ENCODE measurements at regions not wholly inside any gene's neighbourhood (a gene's known extent, or its start where the extent isn't known, plus 50 kb on each side); places are given as distances from the start of the nearest gene placed in this dataset.

DNA sequence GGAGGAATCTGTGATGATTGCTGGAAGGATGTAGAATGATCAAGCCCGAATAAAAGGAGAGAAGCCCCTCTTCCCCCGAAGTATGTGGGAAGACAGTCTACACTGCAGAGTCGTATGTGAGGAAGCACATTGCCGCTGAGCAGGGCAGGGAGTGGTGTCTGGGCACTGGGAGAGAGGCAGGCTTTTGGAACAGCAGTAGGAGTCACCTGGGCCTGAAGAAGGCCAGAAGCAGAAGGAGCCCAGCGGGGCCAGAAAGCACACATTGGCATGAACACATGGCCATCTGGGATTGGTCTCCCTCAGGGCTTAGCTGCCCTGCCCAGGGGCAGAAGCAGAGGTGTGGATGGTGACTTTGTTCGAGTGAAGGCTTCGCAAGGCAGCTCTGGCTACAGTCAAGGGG, 162.8 kb downstream of the ERCC6L2 start:
- no TSS peak for BruUV-seq (replicated peaks)
- no peaks in the 10 kb centered on the region for H3K27me3 ChIP-seq (ENCODE audit: control insufficient read depth in 2 of 2, insufficient read depth in 2 of 2, low read length in 2 of 2)
- TF ChIP-seq MYC (IDR thresholded peaks at IDR 0.05; ENCODE audit: low read depth, low read length) (no peak), POLR2A (IDR thresholded peaks at IDR 0.05; ENCODE audit: low read depth, low read length) (no peak), JUN (IDR thresholded peaks at IDR 0.05; ENCODE audit: borderline replicate concordance, insufficient read depth, insufficient read length, low read depth) (no peak), EZH2 (IDR thresholded peaks at IDR 0.05; ENCODE audit: borderline replicate concordance, low read depth, low read length, severe bottlenecking) (no peak), MAX (IDR thresholded peaks at IDR 0.05; ENCODE audit: insufficient read depth, insufficient read length) (no peak), FOS (IDR thresholded peaks at IDR 0.05; ENCODE audit: borderline replicate concordance, insufficient read depth, low read length) (no peak), GATA2 (IDR thresholded peaks at IDR 0.05; ENCODE audit: insufficient read depth, insufficient read length, low read depth, low read length) (no peak), POLR2AphosphoS5 (IDR thresholded peaks at IDR 0.05; ENCODE audit: insufficient read depth, low read depth, low read length) (no peak)
- TF ChIP-seq, protein P1, sequence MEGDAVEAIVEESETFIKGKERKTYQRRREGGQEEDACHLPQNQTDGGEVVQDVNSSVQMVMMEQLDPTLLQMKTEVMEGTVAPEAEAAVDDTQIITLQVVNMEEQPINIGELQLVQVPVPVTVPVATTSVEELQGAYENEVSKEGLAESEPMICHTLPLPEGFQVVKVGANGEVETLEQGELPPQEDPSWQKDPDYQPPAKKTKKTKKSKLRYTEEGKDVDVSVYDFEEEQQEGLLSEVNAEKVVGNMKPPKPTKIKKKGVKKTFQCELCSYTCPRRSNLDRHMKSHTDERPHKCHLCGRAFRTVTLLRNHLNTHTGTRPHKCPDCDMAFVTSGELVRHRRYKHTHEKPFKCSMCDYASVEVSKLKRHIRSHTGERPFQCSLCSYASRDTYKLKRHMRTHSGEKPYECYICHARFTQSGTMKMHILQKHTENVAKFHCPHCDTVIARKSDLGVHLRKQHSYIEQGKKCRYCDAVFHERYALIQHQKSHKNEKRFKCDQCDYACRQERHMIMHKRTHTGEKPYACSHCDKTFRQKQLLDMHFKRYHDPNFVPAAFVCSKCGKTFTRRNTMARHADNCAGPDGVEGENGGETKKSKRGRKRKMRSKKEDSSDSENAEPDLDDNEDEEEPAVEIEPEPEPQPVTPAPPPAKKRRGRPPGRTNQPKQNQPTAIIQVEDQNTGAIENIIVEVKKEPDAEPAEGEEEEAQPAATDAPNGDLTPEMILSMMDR (IDR thresholded peaks at IDR 0.05; ENCODE audit: extremely low read depth in 1 of 2, insufficient read depth in 1 of 2, low read depth in 1 of 2, low read length in 2 of 2), result no peak
- no peaks in the 10 kb centered on the region for H3K4me1 ChIP-seq (ENCODE audit: control insufficient read depth, extremely low read depth, insufficient read depth, low read length)
- DNase-seq (ENCODE audit: low read depth, low spot score) (no peak), FAIRE-seq (no peak)
- intact Hi-C loops (cut with micrococcal nuclease), result no loop called here
- H3K27ac ChIP-seq (ENCODE audit: insufficient read depth, low read depth, low read length), result no peak overlapping the region
- CTCF ChIA-PET, result no interaction called here
- H3K9me3 ChIP-seq (replicated peaks; ENCODE audit: control insufficient read depth, insufficient read depth, low read length), result no peaks in the 10 kb centered on the region
- no peaks in the 10 kb centered on the region for H3K36me3 ChIP-seq (ENCODE audit: control insufficient read depth in 2 of 2, extremely low read depth in 1 of 2, insufficient read depth in 2 of 2, low read length in 2 of 2)
- H3K79me2 ChIP-seq (ENCODE audit: control insufficient read depth, insufficient read depth, low read length), result no peaks in the 10 kb centered on the region
- no peak overlapping the region for H3K4me2 ChIP-seq (ENCODE audit: insufficient read depth, low read length)
- no peak overlapping the region for H2AFZ ChIP-seq (ENCODE audit: low read depth, low read length)
- dilution Hi-C loops (cut with MboI; ENCODE audit: extremely low pct_ligation_motif_present, low sequenced_read_pairs), result no loop called here
- H4K20me1 ChIP-seq (replicated peaks; ENCODE audit: control insufficient read depth, extremely low read depth, insufficient read depth, low read length), result no peaks in the 10 kb centered on the region
- no peak overlapping the region for H3K9ac ChIP-seq (replicated peaks; ENCODE audit: extremely low read depth, insufficient read depth, low read length)
- no peaks in the 10 kb centered on the region for H3K9me1 ChIP-seq (replicated peaks; ENCODE audit: control insufficient read depth, extremely low read depth, insufficient read depth, low read length)
- H3K4me3 ChIP-seq (replicated peaks in 1 of 3; ENCODE audit: insufficient read depth in 1 of 3, low read depth in 1 of 3, low read length in 3 of 3), result no peak overlapping the region
- POLR2A ChIA-PET, result no interaction called here

Measured in endothelial cell of umbilical vein (primary cell).